ENCODE measurements at regions not wholly inside any gene's neighbourhood (a gene's known extent, or its start where the extent isn't known, plus 50 kb on each side); places are given as distances from the start of the nearest gene placed in this dataset.

- no peak for TF ChIP-seq EZH2 (IDR thresholded peaks at IDR 0.05; ENCODE audit: low read length, unreplicated experiment)
- TF ChIP-seq CTCF (conservative IDR thresholded peaks at IDR 0.05; ENCODE audit: low read depth, low read length) = no peak
These were observed 122.8 kb downstream of the ZC4H2 start for GRCh38 chrX:64853424-64853823.
